AG04449 (cell line): ENCODE measurements at regions not wholly inside any gene's neighbourhood (a gene's known extent, or its start where the extent isn't known, plus 50 kb on each side); places are given as distances from the start of the nearest gene placed in this dataset.

Experiments used
- CTCF ChIA-PET: fragments of 350-600 bp; formaldehyde crosslinking; extraction: SDS; loops from one replicate; lab custom pipeline; 2021; ENCODE audit warnings: antibody characterized with exemption; lab: Yijun Ruan, JAX
- POLR2A ChIA-PET: fragments of 400-600, 350-600 bp; formaldehyde crosslinking; extraction: SDS; loops from one replicate; lab custom pipeline; 2020; ENCODE audit warnings: antibody characterized with exemption, inconsistent platforms; lab: Yijun Ruan, JAX
- DNase-seq: peaks from one replicate; pipeline ENCODE4 v3.0.0-alpha.2; 2010; ENCODE audit warnings: low read depth, low spot score
- H3K4me3 ChIP-seq: 2 replicates; pipeline ENCODE4 v1.5.1; 2011; ENCODE audit warnings: low read depth, mild to moderate bottlenecking, control low read depth, low read length
- TF ChIP-seq, protein P1 (sequence below): IDR thresholded peaks from one replicate; pipeline ENCODE4 v1.5.1; 2011; ENCODE audit warnings: mild to moderate bottlenecking, moderate library complexity, low read length, control low read depth, inconsistent platforms; ENCODE audit not compliant: insufficient read depth; ENCODE audit errors: missing control alignments

DNA sequence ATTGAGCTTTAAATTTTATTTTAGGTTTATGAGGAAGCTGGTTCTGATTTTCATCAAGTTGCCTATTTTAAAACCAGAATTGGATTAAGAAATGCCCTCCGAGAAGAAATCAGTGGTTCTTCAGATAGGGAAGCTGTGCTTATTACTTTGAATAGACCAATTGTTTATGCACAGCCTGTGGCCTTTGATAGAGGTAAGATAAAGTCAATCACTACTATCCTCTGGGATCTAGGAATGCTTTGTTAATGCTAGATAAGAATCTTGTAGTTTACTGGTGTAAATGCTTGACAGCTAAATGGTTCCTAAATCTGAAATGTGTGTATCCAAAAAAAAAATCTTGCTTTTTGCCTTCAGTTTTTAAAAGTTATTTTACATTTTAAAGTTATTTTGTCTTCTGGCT is 73.0 kb upstream of the ADAD1 start:
- no peak for DNase-seq
- POLR2A ChIA-PET, result no interaction called here
- H3K4me3 ChIP-seq, result no peak overlapping the region
- CTCF ChIA-PET, result interaction anchor here (0.7 to 1.5 kb wide), 2 partner anchors 203 to 273 kb away, joined by 3 to 4 read pairs; no protein-coding TSS in a partner anchor
- TF ChIP-seq, protein P1, sequence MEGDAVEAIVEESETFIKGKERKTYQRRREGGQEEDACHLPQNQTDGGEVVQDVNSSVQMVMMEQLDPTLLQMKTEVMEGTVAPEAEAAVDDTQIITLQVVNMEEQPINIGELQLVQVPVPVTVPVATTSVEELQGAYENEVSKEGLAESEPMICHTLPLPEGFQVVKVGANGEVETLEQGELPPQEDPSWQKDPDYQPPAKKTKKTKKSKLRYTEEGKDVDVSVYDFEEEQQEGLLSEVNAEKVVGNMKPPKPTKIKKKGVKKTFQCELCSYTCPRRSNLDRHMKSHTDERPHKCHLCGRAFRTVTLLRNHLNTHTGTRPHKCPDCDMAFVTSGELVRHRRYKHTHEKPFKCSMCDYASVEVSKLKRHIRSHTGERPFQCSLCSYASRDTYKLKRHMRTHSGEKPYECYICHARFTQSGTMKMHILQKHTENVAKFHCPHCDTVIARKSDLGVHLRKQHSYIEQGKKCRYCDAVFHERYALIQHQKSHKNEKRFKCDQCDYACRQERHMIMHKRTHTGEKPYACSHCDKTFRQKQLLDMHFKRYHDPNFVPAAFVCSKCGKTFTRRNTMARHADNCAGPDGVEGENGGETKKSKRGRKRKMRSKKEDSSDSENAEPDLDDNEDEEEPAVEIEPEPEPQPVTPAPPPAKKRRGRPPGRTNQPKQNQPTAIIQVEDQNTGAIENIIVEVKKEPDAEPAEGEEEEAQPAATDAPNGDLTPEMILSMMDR, result no peak

DNA sequence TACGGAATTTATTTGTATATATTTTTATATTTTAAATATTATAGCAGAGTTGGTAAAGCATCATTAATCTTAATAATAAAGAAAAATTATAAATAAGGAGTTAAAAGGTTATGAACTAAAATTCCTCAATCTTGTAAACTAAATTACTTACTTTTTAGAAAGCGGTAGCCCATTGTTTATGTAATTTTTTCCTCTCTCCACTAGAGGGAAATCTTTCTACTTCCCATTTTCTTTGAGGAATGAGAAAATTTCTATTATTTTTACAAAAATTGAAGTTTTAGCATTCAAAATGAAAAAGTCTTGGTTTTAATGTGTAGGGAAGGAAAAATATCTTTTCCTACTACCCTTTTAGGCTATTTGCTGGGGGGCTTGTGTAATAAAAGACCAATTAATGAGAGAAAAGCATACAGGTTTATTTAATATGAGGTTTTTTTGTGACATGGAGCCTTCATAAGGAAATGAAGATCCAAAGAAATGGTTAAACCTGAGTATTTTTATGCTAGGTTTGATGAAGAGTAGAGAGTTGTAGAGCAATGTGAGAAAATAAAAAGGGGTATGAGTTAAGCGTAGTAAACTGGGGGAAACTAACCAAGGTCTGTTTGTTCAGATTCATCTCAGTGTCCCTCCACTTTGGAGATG is 68.7 kb upstream of the ADAD1 start:
- CTCF ChIA-PET, result interaction anchor here (1.0 to 1.5 kb wide), 3 partner anchors 11 to 620 kb away, joined by 3 to 4 read pairs (median 4); no protein-coding TSS in a partner anchor
- H3K4me3 ChIP-seq, result no peak overlapping the region
- TF ChIP-seq, protein P1, result peak; percentile 9
- DNase-seq, result no peak
- POLR2A ChIA-PET, result interaction anchor here (0.5 kb wide), 1 partner anchor 10 kb away, joined by 3 read pairs; no protein-coding TSS in a partner anchor

DNA sequence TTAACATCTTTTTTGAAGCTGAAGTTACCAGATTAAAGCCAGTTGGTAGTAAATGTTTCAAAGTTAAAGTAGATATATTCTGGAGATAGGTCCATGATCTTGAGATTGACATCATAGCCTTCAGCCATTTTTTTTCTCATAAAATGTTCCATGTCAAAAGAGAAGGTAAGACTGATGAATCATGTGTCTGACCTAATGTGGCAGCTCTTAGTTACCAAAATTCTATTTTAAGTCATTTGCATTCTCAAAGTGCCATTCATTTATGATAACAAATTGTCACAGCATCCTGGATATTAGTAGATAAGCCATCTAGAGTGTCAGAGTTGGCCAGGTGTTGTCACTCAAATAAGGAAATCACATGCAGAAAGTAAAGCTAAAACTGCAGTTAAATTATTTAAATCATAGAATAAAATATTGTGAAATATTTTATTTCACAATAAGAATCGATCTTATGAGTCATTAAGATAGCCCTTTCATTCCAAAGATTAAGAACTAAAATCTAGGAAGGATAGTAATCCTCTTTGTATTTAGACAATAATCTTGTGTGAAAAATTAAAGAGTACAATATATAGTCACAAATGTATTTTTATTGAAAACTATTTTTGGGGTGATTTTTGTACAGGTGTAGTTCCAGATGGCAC is 65.7 kb upstream of the ADAD1 start:
- ChIA-PET CTCF (interaction anchor here (0.7 to 4.1 kb wide), 2 partner anchors 265 to 412 kb away, joined by 3 to 20 read pairs; no protein-coding TSS in a partner anchor), POLR2A (interaction anchor here (0.6 kb wide), 1 partner anchor 456 kb away, joined by 6 read pairs; no protein-coding TSS in a partner anchor)
- TF ChIP-seq, protein P1, result no peak
- DNase-seq, result no peak
- H3K4me3 ChIP-seq, result no peak overlapping the region

DNA sequence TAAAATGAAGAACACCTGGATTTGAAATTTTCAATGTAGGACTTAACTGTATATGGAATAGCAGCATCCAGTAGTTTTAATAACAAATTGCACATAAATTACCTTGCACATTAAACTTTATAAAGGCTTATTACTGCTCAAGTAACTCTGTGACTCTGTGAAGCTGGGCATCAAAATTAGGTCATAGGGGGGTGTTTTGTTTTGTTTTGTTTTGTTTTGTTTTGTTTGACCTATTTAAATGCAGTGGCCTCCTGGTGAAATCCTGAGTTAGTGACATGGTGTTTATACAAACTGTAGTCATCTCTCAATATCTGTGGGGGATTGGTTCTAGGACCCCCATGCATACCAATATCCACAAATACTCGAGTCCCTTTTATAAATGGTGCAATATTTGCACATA is 51.9 kb upstream of the ADAD1 start:
- ChIA-PET POLR2A (no interaction called here), CTCF (no interaction called here)
- no peak for DNase-seq
- TF ChIP-seq, protein P1, result no peak
- no peak overlapping the region for H3K4me3 ChIP-seq

DNA sequence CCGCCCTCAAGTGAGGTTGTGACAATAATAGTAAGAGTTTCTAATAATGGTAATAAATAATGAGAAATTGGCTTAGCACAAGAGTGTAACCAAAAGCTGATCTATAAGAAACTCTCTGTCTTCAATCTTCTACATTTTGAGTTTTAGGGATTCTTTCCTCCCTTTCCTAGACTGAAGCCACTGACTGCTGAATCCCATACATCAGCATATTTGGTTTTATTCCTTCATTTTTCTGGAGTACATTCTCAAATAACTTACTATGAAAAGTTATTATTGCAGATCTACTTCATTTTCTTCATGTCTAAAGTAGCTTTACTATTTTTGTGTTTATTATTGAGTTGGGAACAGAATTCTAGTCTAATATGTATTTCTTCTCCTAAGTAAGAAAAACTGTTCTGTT is 49.9 kb upstream of the ADAD1 start:
- TF ChIP-seq, protein P1, result no peak
- no peak for DNase-seq
- no peak overlapping the region for H3K4me3 ChIP-seq
- ChIA-PET CTCF (no interaction called here), POLR2A (no interaction called here)
